Panc1 (cell line): ENCODE measurements at regions not wholly inside any gene's neighbourhood (a gene's known extent, or its start where the extent isn't known, plus 50 kb on each side); places are given as distances from the start of the nearest gene placed in this dataset.
"Not testable (repeated sequence)": the region's sequence is repeated elsewhere in the genome, so short reads cannot be mapped to it uniquely, and the experiment has no call there.

Source experiments
- ATAC-seq: fragments of 200-7000 bp; cut with Tn5 transposase; 2 replicates; pipeline ENCODE4 v1.9.1; 2020; ENCODE audit warnings: mild to moderate bottlenecking, moderate library complexity
- BruUV-seq: library from RNA; stranded (reverse); fragments of 400-500 nt; replicated peaks from 2 replicates; lab custom pipeline; 2021; lab: Mats Ljungman, UMichigan
- CTCF ChIA-PET: fragments of 300-600 bp; sonication (Branson Sonifier 250); formaldehyde crosslinking; loops from one replicate; lab custom pipeline; 2022; ENCODE audit warnings: antibody characterized with exemption; lab: Charles Lee
- POLR2A ChIA-PET: fragments of 300-600 bp; sonication (Branson Sonifier 250); formaldehyde crosslinking; loops from one replicate; lab custom pipeline; 2022; ENCODE audit warnings: antibody characterized with exemption; lab: Charles Lee
- DNase-seq: peaks from one replicate; pipeline ENCODE4 v3.0.0-alpha.2; 2010; ENCODE audit warnings: low read depth, low spot score
- H3K27ac ChIP-seq: 2 replicates; pipeline ENCODE4 v1.5.1; 2011; ENCODE audit warnings: mild to moderate bottlenecking, low read length, inconsistent platforms
- H3K27me3 ChIP-seq: fragments of 200-500 bp; sonication (Bioruptor generic); 2 replicates; pipeline ENCODE4 v1.6.0; 2014; ENCODE audit warnings: low read length, inconsistent platforms; ENCODE audit not compliant: control insufficient read depth, insufficient read depth
- H3K36me3 ChIP-seq: fragments of 200-500 bp; sonication (Bioruptor generic); 2 replicates; pipeline ENCODE4 v1.5.1; 2014; ENCODE audit warnings: inconsistent platforms, mild to moderate bottlenecking, low read length, moderate library complexity; ENCODE audit not compliant: control insufficient read depth, insufficient read depth
- H3K4me1 ChIP-seq: 2 replicates; pipeline ENCODE4 v1.5.1; 2011; ENCODE audit warnings: inconsistent platforms, mild to moderate bottlenecking, low read length, moderate library complexity; ENCODE audit not compliant: control insufficient read depth, insufficient read depth
- H3K4me3 ChIP-seq, 2 experiments: 2 replicates each; pipeline ENCODE4 v1.5.1; 2011 to 2012; ENCODE audit warnings: low read depth in 2 of 2, low read length in 2 of 2, mild to moderate bottlenecking in 2 of 2, inconsistent platforms in 1 of 2, moderate library complexity in 1 of 2
- H3K9me3 ChIP-seq: fragments of 200-500 bp; sonication (Bioruptor generic); 2 replicates; pipeline ENCODE4 v1.5.1; 2014; ENCODE audit warnings: low read depth, mild to moderate bottlenecking, inconsistent platforms, low read length, moderate library complexity; ENCODE audit not compliant: control insufficient read depth, insufficient read depth
- POLR2AphosphoS5 ChIP-seq: IDR thresholded peaks from 2 replicates; pipeline ENCODE4 v1.6.1; 2012; ENCODE audit warnings: mild to moderate bottlenecking, low read depth, low read length, moderate library complexity
- SIN3A ChIP-seq: IDR thresholded peaks from 2 replicates; pipeline ENCODE4 v1.6.1; 2012; ENCODE audit warnings: low read depth, mild to moderate bottlenecking, low read length, moderate library complexity, borderline replicate concordance; ENCODE audit not compliant: insufficient read depth
- TCF7L2 ChIP-seq: IDR thresholded peaks from 2 replicates; pipeline ENCODE4 v1.6.1; 2011; ENCODE audit warnings: mild to moderate bottlenecking, low read depth, low read length, inconsistent platforms
- in situ Hi-C: cut with HindIII; loops from 2 replicates; pipeline ENCODE4 v1.10.0; 2016; ENCODE audit warnings: low sequenced_read_pairs, low pct_unique_long_range_greater_than_20kb
- intact Hi-C: fragments of 100-400 bp; cut with micrococcal nuclease; formaldehyde crosslinking; loops from one replicate; pipeline ENCODE4 v1.10.0; 2022; ENCODE audit not compliant: unreplicated experiment
- TF ChIP-seq, protein P1 (sequence below), 2 experiments: IDR thresholded peaks; 2 replicates each; pipeline ENCODE4 v1.6.1; 2011 to 2012; ENCODE audit warnings: low read depth in 2 of 2, control low read depth in 1 of 2, low read length in 1 of 2, mild to moderate bottlenecking in 1 of 2, moderate library complexity in 1 of 2; ENCODE audit not compliant: insufficient read depth in 1 of 2
- TF ChIP-seq, protein P2 (sequence below): fragments of 450-650 bp; IDR thresholded peaks from 2 replicates; pipeline ENCODE4 v1.5.1; 2017; ENCODE audit warnings: mild to moderate bottlenecking

DNA sequence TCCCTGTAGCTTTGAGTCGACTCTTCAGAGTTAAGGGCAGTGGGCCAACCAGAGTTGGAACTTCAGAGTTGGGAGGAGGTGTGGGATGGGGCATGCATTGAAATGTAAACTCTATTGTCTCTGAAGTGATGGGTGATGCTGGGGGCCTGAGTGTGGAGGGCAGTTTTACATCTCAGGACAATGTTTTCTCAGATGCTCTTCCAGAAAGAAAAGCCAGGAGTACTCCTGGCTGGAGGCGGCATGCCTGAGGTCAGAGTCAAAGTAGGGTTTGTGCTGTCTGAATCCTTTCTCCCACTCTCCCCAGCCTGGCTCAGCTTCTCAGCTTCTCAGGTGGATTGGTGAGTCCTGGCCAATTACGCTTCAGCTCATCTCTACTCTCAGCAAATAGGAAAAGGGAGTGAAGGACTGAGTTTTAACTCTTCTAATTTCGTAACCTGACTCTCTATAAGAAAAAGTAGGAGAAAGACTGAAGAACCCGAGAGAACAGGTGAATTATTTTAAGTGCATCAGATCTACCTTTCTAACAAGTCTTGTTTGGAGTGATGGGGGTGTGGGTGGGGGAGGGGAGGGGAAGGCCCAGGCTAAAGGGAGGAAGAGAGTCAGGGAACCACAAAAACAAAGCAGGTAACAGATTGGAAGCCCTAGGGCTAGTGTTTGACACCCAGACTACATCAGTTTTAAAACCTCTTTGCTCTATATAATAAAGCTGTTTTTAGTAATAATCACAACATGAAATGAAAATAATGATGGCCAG is 107.5 kb upstream of the PELI1 start:
- TF ChIP-seq POLR2AphosphoS5 (no peak), SIN3A (no peak), TCF7L2 (no peak)
- TF ChIP-seq, protein P1, sequence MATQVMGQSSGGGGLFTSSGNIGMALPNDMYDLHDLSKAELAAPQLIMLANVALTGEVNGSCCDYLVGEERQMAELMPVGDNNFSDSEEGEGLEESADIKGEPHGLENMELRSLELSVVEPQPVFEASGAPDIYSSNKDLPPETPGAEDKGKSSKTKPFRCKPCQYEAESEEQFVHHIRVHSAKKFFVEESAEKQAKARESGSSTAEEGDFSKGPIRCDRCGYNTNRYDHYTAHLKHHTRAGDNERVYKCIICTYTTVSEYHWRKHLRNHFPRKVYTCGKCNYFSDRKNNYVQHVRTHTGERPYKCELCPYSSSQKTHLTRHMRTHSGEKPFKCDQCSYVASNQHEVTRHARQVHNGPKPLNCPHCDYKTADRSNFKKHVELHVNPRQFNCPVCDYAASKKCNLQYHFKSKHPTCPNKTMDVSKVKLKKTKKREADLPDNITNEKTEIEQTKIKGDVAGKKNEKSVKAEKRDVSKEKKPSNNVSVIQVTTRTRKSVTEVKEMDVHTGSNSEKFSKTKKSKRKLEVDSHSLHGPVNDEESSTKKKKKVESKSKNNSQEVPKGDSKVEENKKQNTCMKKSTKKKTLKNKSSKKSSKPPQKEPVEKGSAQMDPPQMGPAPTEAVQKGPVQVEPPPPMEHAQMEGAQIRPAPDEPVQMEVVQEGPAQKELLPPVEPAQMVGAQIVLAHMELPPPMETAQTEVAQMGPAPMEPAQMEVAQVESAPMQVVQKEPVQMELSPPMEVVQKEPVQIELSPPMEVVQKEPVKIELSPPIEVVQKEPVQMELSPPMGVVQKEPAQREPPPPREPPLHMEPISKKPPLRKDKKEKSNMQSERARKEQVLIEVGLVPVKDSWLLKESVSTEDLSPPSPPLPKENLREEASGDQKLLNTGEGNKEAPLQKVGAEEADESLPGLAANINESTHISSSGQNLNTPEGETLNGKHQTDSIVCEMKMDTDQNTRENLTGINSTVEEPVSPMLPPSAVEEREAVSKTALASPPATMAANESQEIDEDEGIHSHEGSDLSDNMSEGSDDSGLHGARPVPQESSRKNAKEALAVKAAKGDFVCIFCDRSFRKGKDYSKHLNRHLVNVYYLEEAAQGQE (IDR thresholded peaks at IDR 0.05; ENCODE audit: insufficient read depth in 1 of 2, low read depth in 2 of 2, low read length in 1 of 2), result no peak
- TF ChIP-seq, protein P2, sequence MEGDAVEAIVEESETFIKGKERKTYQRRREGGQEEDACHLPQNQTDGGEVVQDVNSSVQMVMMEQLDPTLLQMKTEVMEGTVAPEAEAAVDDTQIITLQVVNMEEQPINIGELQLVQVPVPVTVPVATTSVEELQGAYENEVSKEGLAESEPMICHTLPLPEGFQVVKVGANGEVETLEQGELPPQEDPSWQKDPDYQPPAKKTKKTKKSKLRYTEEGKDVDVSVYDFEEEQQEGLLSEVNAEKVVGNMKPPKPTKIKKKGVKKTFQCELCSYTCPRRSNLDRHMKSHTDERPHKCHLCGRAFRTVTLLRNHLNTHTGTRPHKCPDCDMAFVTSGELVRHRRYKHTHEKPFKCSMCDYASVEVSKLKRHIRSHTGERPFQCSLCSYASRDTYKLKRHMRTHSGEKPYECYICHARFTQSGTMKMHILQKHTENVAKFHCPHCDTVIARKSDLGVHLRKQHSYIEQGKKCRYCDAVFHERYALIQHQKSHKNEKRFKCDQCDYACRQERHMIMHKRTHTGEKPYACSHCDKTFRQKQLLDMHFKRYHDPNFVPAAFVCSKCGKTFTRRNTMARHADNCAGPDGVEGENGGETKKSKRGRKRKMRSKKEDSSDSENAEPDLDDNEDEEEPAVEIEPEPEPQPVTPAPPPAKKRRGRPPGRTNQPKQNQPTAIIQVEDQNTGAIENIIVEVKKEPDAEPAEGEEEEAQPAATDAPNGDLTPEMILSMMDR, result no peak
- H3K36me3 ChIP-seq, result no peaks in the 10 kb centered on the region
- BruUV-seq, result no TSS peak
- ATAC-seq (no peak), DNase-seq (no peak)
- no peaks in the 10 kb centered on the region for H3K4me1 ChIP-seq
- ChIA-PET CTCF (interaction anchor here (0.5 kb wide), 1 partner anchor 77 kb away, joined by 3 read pairs; no protein-coding TSS in a partner anchor), POLR2A (no interaction called here)
- no peak overlapping the region for H3K27ac ChIP-seq
- 0 out of 2 replicates have a peak, but pooled peaks cover 2% of the 10 kb centered on the region for H3K27me3 ChIP-seq
- H3K9me3 ChIP-seq, result no peaks in the 10 kb centered on the region
- intact Hi-C loops (no loop called here), in situ Hi-C loops (no loop called here)
- H3K4me3 ChIP-seq, result no peak overlapping the region

DNA sequence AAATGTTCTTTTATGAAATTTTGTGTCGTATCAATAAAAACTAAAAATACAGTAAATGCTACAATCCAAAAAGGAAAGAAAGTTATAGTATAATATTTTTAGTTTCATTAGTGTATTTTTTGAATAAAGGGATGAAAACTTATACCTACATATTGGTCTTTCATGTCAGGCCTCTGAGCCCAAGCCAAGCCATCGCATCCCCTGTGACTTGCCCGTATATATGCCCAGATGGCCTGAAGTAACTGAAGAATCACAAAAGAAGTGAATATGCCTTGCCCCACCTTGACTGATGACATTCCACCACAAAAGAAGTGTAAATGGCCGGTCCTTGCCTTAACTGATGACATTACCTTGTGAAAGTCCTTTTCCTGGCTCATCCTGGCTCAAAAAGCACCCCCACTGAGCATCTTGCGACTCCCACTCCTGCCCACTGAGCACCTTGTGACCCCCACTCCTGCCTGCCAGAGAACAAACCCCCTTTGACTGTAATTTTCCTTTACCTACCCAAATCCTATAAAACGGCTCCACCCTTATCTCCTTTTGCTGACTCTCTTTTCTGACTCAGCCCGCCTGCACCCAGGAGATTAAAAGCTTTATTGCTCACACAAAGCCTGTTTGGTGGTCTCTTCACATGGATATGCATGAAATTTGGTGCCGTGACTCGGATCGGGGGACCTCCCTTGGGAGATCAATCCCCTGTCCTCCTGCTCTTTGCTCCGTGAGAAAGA is 108.2 kb upstream of the PELI1 start:
- H3K27me3 ChIP-seq, POLR2A ChIA-PET, H3K36me3 ChIP-seq, H3K4me1 ChIP-seq, intact Hi-C loops, H3K4me3 ChIP-seq, ATAC-seq, BruUV-seq, H3K27ac ChIP-seq, in situ Hi-C loops, DNase-seq, H3K9me3 ChIP-seq, CTCF ChIA-PET: not testable (repeated sequence)

DNA sequence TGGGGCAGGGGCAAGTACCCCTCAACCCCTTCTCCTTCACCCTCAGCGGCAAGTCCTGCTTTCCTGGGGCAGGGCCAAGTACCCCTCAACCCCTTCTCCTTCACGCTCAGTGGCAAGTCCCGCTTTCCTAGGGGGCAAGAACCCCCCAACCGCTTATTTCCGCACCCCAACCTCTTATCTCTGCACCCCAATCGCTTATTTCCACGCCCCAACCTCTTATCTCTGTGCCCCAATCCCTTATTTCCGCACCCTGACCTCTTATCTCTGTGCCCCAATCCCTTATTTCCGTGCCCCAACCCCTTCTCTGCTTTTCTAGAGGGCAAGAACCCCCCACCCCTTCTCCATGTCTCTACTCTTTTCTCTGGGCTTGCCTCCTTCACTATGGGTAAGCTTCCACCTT is 109.2 kb upstream of the PELI1 start:
- H3K4me3 ChIP-seq, intact Hi-C loops, H3K9me3 ChIP-seq, CTCF ChIA-PET, BruUV-seq, H3K27me3 ChIP-seq, DNase-seq, H3K27ac ChIP-seq, ATAC-seq, H3K36me3 ChIP-seq, H3K4me1 ChIP-seq, POLR2A ChIA-PET, in situ Hi-C loops: not testable (repeated sequence)
